DMS114 treated with DMSO at 0.1 percent for 48 hours (cell line): ENCODE measurements at regions not wholly inside any gene's neighbourhood (a gene's known extent, or its start where the extent isn't known, plus 50 kb on each side); places are given as distances from the start of the nearest gene placed in this dataset.
A peak's percentile ranks its signal among the peaks of the same experiment; 100 is the strongest.

Source experiments
- DNase-seq: peaks from one replicate; lab custom pipeline; 2025; ENCODE audit not compliant: unreplicated experiment; lab: John Stamatoyannopoulos, UW

DNA sequence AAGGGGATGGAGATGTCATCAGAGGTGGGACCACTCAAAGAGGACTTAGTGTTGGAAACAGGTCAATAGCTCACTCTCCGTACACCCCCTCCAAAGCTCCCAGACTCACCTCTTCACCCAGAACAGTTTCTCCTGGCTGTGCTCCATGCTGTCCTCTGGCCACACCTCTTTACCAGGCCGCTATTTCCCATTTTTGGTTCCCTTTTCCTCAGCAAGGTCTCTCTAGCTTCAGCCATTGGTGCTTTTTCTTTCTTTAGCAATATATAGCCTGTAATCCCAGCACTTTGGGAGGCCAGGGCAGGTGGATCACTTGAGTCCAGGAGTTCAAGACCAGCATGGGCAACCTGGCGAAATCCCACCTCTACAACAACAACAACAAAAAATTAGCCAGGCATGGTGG is 123.6 kb upstream of the SMAD3 start:
- DNase-seq: no peak

DNA sequence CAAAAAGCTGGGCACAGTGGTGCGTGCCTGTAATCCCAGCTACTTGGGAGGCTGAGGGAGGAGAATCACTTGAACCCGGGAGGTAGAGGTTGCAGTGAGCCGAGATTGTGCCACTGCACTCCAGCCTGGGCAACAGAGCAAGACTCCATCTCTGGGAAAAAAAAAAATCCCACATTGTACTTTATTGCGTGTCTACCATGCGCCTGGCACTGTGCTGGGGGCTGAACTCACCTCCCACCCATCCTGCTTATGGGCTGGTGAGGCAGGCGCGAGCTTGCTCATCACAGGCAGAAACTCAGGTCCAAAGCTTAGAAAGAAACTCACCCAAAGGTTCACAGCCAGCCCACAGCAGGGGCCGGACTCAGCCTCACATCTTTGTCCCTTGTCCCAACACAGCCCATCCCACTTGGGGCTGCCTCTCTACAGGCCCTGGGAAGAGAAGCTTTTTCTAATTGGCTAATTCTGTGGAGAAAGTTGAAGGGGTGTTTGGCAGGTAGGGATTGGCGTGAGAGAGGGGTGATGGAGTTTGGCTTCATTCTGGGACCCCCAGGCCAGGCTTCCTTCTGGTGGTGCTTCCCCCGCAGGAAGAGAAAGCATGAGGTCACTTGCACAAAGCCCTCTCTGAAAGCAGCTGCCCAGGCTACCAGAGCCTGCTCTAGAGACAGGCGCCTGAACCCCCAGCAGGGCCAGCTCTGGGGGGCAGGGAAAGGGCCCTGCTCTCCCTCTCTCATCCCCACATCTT is 122.6 kb upstream of the SMAD3 start:
- DNase-seq: no peak

DNA sequence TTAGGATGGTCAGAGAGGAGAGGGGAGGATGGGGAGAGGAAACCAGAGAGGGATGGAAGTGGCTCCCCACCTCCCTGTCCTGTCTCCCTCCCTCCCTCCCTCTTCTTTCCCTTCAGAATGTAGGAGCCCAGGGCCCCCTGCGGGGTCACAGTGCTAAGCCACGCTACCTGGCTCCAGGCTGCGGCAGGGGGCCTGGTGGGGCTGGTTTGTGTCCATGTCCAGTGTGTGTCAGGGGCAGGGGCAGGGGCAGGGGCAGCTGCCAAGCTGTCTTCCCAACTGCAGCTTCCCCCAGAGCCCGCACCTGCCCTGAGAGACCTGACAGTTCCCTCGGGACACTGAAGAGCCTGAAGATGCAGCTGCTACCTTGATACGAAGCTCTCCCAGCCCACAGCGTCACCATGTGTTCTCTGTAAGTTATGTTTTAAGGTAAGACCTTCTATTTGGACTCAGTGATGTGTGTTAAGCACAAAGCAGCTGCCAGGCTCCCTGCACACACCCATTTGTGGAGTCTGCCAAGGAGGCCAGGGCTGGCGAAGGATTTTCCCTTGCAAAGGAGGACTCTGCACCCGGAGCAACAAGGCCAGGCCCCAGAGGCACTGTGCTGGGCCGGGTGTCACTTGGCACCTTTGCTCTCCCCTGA is 121.8 kb upstream of the SMAD3 start:
- DNase-seq: no peak

- DNase-seq: no peak
Measured at GRCh38 chr15:66944121-66944520, 121.3 kb upstream of the SMAD3 start.

- no peak for DNase-seq
Measured at GRCh38 chr15:66945286-66945685, 120.1 kb upstream of the SMAD3 start.

GRCh38 chr15:66945842-66946241 is 119.6 kb upstream of the SMAD3 start:
- DNase-seq: no peak

DNA sequence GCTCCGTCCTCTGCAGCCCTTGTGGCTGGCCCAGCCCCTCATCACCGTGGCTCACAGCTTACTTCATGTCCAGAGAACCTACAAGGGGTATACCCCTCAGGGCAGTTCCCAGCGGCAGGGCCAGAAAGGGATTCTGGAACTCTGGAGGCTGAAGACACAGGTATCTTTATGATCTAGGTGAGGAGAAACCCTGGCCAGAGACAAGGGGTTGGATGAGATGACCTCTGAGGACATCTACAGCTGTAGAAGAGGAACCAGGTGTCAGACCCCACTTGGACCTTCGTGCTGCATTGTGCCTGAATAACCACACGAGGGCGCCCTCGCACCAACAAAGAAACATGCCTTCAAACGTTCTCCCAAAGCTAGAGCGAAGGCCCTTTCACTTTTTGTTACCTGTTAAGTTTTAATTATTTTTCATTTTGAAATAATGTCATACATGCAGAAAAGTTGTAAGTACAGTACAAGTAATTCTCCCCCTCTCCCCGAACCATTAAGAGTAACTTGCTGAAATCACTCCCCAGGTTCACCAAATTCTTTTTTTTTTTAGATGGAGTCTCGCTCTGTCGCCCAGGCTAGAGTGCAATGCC is 118.7 kb upstream of the SMAD3 start:
- peak; percentile 51 for DNase-seq

- DNase-seq: no peak
Measured at GRCh38 chr15:66947471-66947870, 117.9 kb upstream of the SMAD3 start.

- DNase-seq: no peak
Measured at GRCh38 chr15:66948294-66948693, 117.1 kb upstream of the SMAD3 start.

DNA sequence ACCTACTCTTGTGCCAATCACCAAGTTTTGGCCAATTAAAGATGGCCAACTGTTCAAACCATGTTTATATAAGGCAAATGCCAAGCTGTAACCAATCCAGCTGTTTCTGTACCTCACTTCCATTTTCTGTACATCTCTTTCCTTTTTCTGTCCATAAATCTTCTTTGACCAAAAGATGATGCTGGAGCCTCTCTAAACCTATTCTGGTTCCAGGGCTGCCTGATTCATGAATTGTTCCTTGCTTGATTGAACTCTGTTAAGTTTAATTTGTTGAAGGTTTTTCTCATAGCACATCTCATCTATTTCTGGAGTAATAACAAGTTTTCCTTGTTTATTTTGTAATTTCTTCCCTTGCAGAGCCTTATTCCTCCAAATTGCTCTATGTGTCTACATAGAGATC is 115.3 kb upstream of the SMAD3 start:
- no peak for DNase-seq

GRCh38 chr15:66951531-66952320 is 113.7 kb upstream of the SMAD3 start:
- DNase-seq: no peak

- no peak for DNase-seq
Measured at GRCh38 chr15:66952756-66953522, 112.5 kb upstream of the SMAD3 start.

GRCh38 chr15:66953523-66954229 is 111.7 kb upstream of the SMAD3 start:
- DNase-seq: no peak

GRCh38 chr15:66954601-66955000 is 110.8 kb upstream of the SMAD3 start:
- DNase-seq: no peak

DNA sequence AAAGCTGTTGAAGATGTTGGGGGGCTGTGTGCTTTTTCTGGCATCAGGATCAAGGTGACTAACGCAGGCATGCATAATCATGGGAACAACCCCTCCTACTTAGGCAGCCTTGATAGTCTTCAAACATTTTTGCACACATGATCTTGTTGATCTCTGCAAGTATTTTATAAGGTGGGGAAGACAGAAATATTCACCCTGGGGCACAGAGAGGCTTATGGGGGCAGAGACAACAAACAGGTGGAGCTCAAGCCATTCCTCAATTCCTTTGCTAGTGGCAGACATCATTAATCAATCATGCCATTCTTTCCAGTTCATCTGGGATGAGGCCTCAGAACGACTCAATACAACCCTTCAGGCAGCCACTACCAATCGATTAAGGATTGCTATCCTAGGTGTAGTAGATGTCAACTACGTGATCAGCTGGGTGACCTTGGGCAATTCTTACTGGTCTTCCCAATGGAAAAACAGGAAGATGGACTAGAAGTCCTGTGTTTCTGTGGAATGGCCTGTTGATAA is 110.3 kb upstream of the SMAD3 start:
- DNase-seq: no peak

DNA sequence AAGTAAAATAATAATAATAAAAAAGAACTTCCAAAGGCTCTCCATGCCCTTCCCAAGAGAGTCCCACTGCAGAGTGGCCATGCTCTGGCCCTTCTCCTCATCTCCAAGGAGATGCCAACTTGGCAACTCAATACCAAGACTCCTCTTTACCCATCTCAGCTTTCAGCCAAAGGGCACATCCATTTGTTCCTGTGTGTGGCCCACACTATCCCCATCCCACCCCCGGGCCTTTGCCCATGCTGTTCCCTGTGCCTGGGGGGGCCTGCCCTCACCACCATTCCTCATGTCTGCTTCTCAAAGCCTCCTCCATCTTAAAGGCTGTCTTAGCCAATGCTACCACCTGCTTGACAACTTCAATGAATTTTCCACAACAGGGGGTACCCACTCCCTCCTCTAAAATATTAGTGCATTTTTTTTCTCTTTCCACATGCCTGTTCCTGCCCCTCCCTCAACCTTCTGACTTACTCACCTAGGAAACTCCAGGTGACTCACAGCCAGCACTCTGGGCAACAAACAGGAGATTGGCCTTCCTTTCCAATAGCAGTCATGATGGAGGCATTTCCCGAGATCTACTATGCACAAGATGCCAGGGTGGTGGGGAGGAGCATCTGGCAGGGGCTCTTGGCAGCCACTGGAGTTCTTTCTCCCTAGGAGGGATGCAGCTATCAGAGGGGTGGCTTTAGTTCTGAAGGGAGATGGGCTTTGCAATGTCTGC is 109.4 kb upstream of the SMAD3 start:
- no peak for DNase-seq

- DNase-seq: no peak
Measured at GRCh38 chr15:66956672-66957430, 108.6 kb upstream of the SMAD3 start.

DNA sequence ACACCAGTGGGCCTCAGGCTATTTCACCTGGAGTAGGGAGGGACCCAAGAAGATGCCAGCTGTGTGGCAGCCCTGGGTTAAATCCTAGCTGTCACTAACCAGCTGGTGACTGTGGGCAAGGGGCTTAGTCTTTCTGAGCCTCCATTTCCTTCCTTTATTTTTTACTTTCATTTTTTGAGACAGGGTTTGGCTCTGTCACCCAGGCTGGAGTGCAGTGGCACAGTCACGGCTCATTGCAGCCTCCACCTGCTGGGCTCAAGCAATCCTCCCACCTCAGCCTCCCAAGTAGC is 108.0 kb upstream of the SMAD3 start:
- no peak for DNase-seq

GRCh38 chr15:66959066-66959465 is 106.3 kb upstream of the SMAD3 start:
- DNase-seq: no peak
